Naive thymus-derived CD4-positive, alpha-beta T cell (primary cell): ENCODE measurements at regions not wholly inside any gene's neighbourhood (a gene's known extent, or its start where the extent isn't known, plus 50 kb on each side); places are given as distances from the start of the nearest gene placed in this dataset.

Source experiments
- ATAC-seq: fragments of 150-1000 bp; cut with Tn5 transposase; 2 replicates; pipeline ENCODE4 v1.10.0; 2021; ENCODE audit warnings: mild to moderate bottlenecking, moderate library complexity
- CTCF ChIA-PET: fragments of 350-600 bp; sonication (Branson Sonifier 250); formaldehyde crosslinking; loops from one replicate; lab custom pipeline; 2021; ENCODE audit warnings: antibody characterized with exemption; lab: Charles Lee
- POLR2A ChIA-PET: fragments of 350-600 bp; sonication (Branson Sonifier 250); formaldehyde crosslinking; loops from one replicate; lab custom pipeline; 2021; ENCODE audit warnings: antibody characterized with exemption, inconsistent platforms; lab: Charles Lee
- DNase-seq, 9 donors: peaks; one replicate each; pipeline versions ENCODE4 v3.0.0 to v3.0.0-alpha.2; 2020 to 2022; ENCODE audit warnings: mixed read lengths in 1 of 9
- H3K27ac ChIP-seq: one replicate; pipeline ENCODE4 v1.7.0; 2013; ENCODE audit warnings: mild to moderate bottlenecking, low read depth, low read length, moderate library complexity
- H3K27me3 ChIP-seq, 2 donors: one replicate each; pipeline ENCODE4 v1.7.0; 2013; ENCODE audit warnings: low read length in 2 of 2, mild to moderate bottlenecking in 2 of 2, moderate library complexity in 2 of 2; ENCODE audit not compliant: control insufficient read depth in 2 of 2, insufficient read depth in 2 of 2
- H3K36me3 ChIP-seq, 3 experiments: 1 replicate in 2 of 3; 2 replicates in 1 of 3; pipeline ENCODE4 v1.7.0; 2013; ENCODE audit warnings: low read length in 3 of 3, mild to moderate bottlenecking in 3 of 3, moderate library complexity in 1 of 3; ENCODE audit not compliant: insufficient read depth in 3 of 3, control insufficient read depth in 2 of 3
- H3K4me1 ChIP-seq, 2 donors: one replicate each; pipeline ENCODE4 v1.7.0; 2013; ENCODE audit warnings: low read length in 2 of 2, mild to moderate bottlenecking in 2 of 2, moderate library complexity in 1 of 2; ENCODE audit not compliant: control insufficient read depth in 2 of 2, insufficient read depth in 2 of 2
- H3K4me3 ChIP-seq: 2 replicates; pipeline ENCODE4 v1.7.0; 2013; ENCODE audit warnings: mild to moderate bottlenecking, low read length
- H3K9me3 ChIP-seq, 3 experiments: 1 replicate in 2 of 3; 2 replicates in 1 of 3; pipeline ENCODE4 v1.7.0; 2013; ENCODE audit warnings: low read length in 3 of 3; ENCODE audit not compliant: control insufficient read depth in 2 of 3
- H3K27ac Mint-ChIP-seq, 9 donors: one replicate each; pipeline ENCODE4 v1.8.0; 2020 to 2022; ENCODE audit warnings: mixed read lengths in 9 of 9, mild to moderate bottlenecking in 8 of 9, moderate library complexity in 5 of 9, inconsistent platforms in 2 of 9
- H3K27me3 Mint-ChIP-seq, 5 donors: one replicate each; pipeline ENCODE4 v1.8.0; 2021 to 2022; ENCODE audit warnings: mixed read lengths in 5 of 5, mild to moderate bottlenecking in 1 of 5
- H3K36me3 Mint-ChIP-seq, 5 donors: one replicate each; pipeline ENCODE4 v1.8.0; 2020 to 2022; ENCODE audit warnings: mixed read lengths in 5 of 5, mild to moderate bottlenecking in 3 of 5, inconsistent platforms in 1 of 5
- H3K4me1 Mint-ChIP-seq, 7 donors: one replicate each; pipeline ENCODE4 v1.8.0; 2020 to 2022; ENCODE audit warnings: mixed read lengths in 7 of 7, mild to moderate bottlenecking in 3 of 7, inconsistent platforms in 1 of 7
- H3K4me3 Mint-ChIP-seq, 10 donors: one replicate each; pipeline ENCODE4 v1.8.0; 2020 to 2022; ENCODE audit warnings: mild to moderate bottlenecking in 10 of 10, mixed read lengths in 10 of 10, moderate library complexity in 6 of 10, inconsistent platforms in 2 of 10
- H3K9me3 Mint-ChIP-seq, 11 donors: one replicate each; pipeline ENCODE4 v1.8.0; 2020 to 2022; ENCODE audit warnings: mixed read lengths in 11 of 11, mild to moderate bottlenecking in 4 of 11, inconsistent platforms in 1 of 11, moderate library complexity in 1 of 11
- intact Hi-C, 2 donors: fragments of 100-400 bp; cut with micrococcal nuclease; formaldehyde crosslinking; loops; one replicate each; pipeline ENCODE4 v1.15.1; 2023

- H3K27me3 ChIP-seq: no peaks in the 10 kb centered on the region
- H3K36me3 ChIP-seq: no peaks in the 10 kb centered on the region
- no peak overlapping the region for H3K27ac Mint-ChIP-seq
- DNase-seq (no peak), ATAC-seq (no peak)
- H3K4me1 ChIP-seq: no peaks in the 10 kb centered on the region
- no peak overlapping the region for H3K4me3 ChIP-seq
- H3K4me3 Mint-ChIP-seq: no peak overlapping the region
- intact Hi-C loops: no loop called here
- ChIA-PET POLR2A (no interaction called here), CTCF (no interaction called here)
- no peaks in the 10 kb centered on the region for H3K4me1 Mint-ChIP-seq
- H3K9me3 Mint-ChIP-seq: peaks cover 0 to 17% (median 6%) of the 10 kb centered on the region in 11 donors
- H3K9me3 ChIP-seq: no peaks in the 10 kb centered on the region
- H3K36me3 Mint-ChIP-seq: no peaks in the 10 kb centered on the region
- H3K27ac ChIP-seq: no peak overlapping the region
- peaks cover 0 to 14% (median 0%) of the 10 kb centered on the region in 5 donors for H3K27me3 Mint-ChIP-seq
Observed at GRCh38 chr5:116739571-116739970, 164.9 kb upstream of the SEMA6A start.

DNA sequence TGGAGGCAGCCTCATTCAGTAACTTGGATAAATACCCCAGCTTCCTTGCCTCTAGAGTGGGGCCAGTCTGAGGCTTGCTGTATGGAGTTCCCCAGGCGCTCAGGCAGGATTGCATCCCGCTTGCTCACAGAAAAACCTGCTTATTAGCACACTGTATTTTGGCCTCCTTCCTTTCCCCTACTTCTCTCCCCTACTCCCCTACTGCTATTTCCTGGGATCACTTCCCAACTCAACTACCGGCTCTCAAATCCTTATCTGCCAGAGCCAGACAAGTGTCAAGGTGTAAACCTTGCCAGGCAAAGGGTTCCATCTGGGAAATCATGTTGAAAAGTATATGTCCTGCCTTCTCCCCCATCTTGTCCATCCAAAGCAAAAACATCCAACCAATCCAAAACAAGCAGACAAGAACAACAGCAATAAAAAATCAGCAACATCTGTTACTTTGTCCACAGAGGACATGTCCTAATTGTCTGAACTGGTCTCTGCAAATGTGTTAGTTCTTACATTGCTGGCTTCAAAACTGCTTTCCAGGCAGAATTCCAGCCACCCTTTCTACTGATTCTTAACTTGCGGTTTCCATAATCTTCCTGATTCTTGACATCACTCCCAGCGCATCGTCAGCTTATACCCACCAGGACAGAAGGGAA lies 164.1 kb upstream of the SEMA6A start:
- Mint-ChIP-seq H3K9me3 (peaks cover 0 to 9% (median 4%) of the 10 kb centered on the region in 11 donors), H3K27me3 (peaks cover 0 to 14% (median 0%) of the 10 kb centered on the region in 5 donors), H3K36me3 (no peaks in the 10 kb centered on the region), H3K4me1 (no peaks in the 10 kb centered on the region), H3K4me3 (no peak overlapping the region), H3K27ac (no peak overlapping the region)
- ChIA-PET POLR2A (no interaction called here), CTCF (no interaction called here)
- no peak for DNase-seq
- Histone ChIP-seq H3K9me3 (no peaks in the 10 kb centered on the region), H3K4me1 (no peaks in the 10 kb centered on the region), H3K36me3 (no peaks in the 10 kb centered on the region), H3K27me3 (no peaks in the 10 kb centered on the region), H3K4me3 (no peak overlapping the region), H3K27ac (no peak overlapping the region)
- no peak for ATAC-seq
- intact Hi-C loops: no loop called here

GRCh38 chr5:116738239-116738614 lies 163.6 kb upstream of the SEMA6A start:
- Mint-ChIP-seq H3K36me3 (no peaks in the 10 kb centered on the region), H3K9me3 (peaks cover 0 to 5% (median 0%) of the 10 kb centered on the region in 11 donors), H3K27ac (no peak overlapping the region), H3K4me1 (no peaks in the 10 kb centered on the region), H3K4me3 (no peak overlapping the region), H3K27me3 (peaks cover 0 to 14% (median 0%) of the 10 kb centered on the region in 5 donors)
- no peak overlapping the region for H3K27ac ChIP-seq
- ATAC-seq (no peak), DNase-seq (no peak)
- no peaks in the 10 kb centered on the region for H3K4me1 ChIP-seq
- no peaks in the 10 kb centered on the region for H3K27me3 ChIP-seq
- ChIA-PET POLR2A (no interaction called here), CTCF (no interaction called here)
- no peaks in the 10 kb centered on the region for H3K36me3 ChIP-seq
- no peak overlapping the region for H3K4me3 ChIP-seq
- no peaks in the 10 kb centered on the region for H3K9me3 ChIP-seq
- intact Hi-C loops: no loop called here

DNA sequence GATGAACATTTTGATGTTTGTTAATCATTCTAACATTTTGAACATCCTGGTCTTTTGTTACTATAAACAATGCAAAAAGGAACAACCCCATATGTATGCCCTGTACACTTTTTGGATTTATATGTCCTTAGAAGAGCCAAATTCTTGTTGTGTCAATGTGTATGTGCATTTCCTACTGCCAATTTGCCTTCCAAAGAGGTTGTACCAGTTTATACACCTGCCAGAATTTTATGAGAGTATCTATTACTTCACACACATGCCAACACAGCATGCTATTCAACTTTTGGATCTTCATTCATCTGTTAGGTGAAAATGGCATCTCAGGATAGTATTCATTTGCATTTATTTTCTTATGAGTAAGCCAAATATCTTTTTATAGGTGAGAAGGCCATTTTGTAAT lies 162.0 kb upstream of the SEMA6A start:
- CTCF ChIA-PET: no interaction called here
- Mint-ChIP-seq H3K27ac (no peak overlapping the region), H3K9me3 (peaks cover 0 to 4% (median 0%) of the 10 kb centered on the region in 11 donors), H3K36me3 (no peaks in the 10 kb centered on the region), H3K4me3 (no peak overlapping the region), H3K4me1 (no peaks in the 10 kb centered on the region), H3K27me3 (peaks cover 0 to 22% (median 2%) of the 10 kb centered on the region in 5 donors)
- Histone ChIP-seq H3K36me3 (no peaks in the 10 kb centered on the region), H3K4me1 (no peaks in the 10 kb centered on the region), H3K4me3 (no peak overlapping the region), H3K27me3 (no peaks in the 10 kb centered on the region), H3K27ac (no peak overlapping the region), H3K9me3 (no peaks in the 10 kb centered on the region)
- DNase-seq (no peak), ATAC-seq (no peak)
- intact Hi-C loops: no loop called here
- POLR2A ChIA-PET: no interaction called here

GRCh38 chr5:116733991-116734975 lies 159.7 kb upstream of the SEMA6A start:
- ATAC-seq (no peak), DNase-seq (no peak)
- H3K4me1 ChIP-seq: no peaks in the 10 kb centered on the region
- H3K27ac ChIP-seq: no peak overlapping the region
- ChIA-PET CTCF (no interaction called here), POLR2A (no interaction called here)
- no peaks in the 10 kb centered on the region for H3K36me3 ChIP-seq
- H3K9me3 ChIP-seq: no peaks in the 10 kb centered on the region
- no peaks in the 10 kb centered on the region for H3K36me3 Mint-ChIP-seq
- H3K4me3 ChIP-seq: no peak overlapping the region
- intact Hi-C loops: no loop called here
- peaks cover 0 to 16% (median 0%) of the 10 kb centered on the region in 5 donors for H3K27me3 Mint-ChIP-seq
- no peaks in the 10 kb centered on the region for H3K27me3 ChIP-seq
- H3K27ac Mint-ChIP-seq: no peak overlapping the region
- H3K9me3 Mint-ChIP-seq: peaks cover 0 to 2% (median 0%) of the 10 kb centered on the region in 11 donors
- H3K4me1 Mint-ChIP-seq: no peaks in the 10 kb centered on the region
- no peak overlapping the region for H3K4me3 Mint-ChIP-seq

- no peak for DNase-seq
- Mint-ChIP-seq H3K4me1 (no peaks in the 10 kb centered on the region), H3K36me3 (no peaks in the 10 kb centered on the region), H3K4me3 (no peak overlapping the region), H3K9me3 (peaks cover 0 to 2% (median 0%) of the 10 kb centered on the region in 11 donors), H3K27ac (no peak overlapping the region), H3K27me3 (peaks cover 0 to 8% (median 3%) of the 10 kb centered on the region in 5 donors)
- no peak overlapping the region for H3K4me3 ChIP-seq
- H3K36me3 ChIP-seq: no peaks in the 10 kb centered on the region
- H3K9me3 ChIP-seq: no peaks in the 10 kb centered on the region
- H3K4me1 ChIP-seq: no peaks in the 10 kb centered on the region
- ATAC-seq: no peak
- CTCF ChIA-PET: no interaction called here
- no peak overlapping the region for H3K27ac ChIP-seq
- intact Hi-C loops: no loop called here
- POLR2A ChIA-PET: no interaction called here
- H3K27me3 ChIP-seq: no peaks in the 10 kb centered on the region
Observed at GRCh38 chr5:116732591-116732990, 158.0 kb upstream of the SEMA6A start.
